A549 (cell line): ENCODE measurements at regions not wholly inside any gene's neighbourhood (a gene's known extent, or its start where the extent isn't known, plus 50 kb on each side); places are given as distances from the start of the nearest gene placed in this dataset.

Experiments
- E2F6 ChIP-seq: IDR thresholded peaks from 2 replicates; pipeline ENCODE4 v1.6.1; 2012; ENCODE audit warnings: low read depth, borderline replicate concordance
- POLR2A ChIP-seq: IDR thresholded peaks from 2 replicates; pipeline ENCODE4 v1.6.1; 2012; ENCODE audit warnings: mild to moderate bottlenecking, low read length
- REST ChIP-seq: fragments of 200-600 bp; sonication (generic); IDR thresholded peaks from 2 replicates; pipeline ENCODE4 v1.6.1; 2016; ENCODE audit warnings: antibody characterized with exemption, mild to moderate bottlenecking, moderate library complexity
- TF ChIP-seq, protein P1 (sequence below): fragments of >200 bp; sonication (Bioruptor Twin); formaldehyde crosslinking; IDR thresholded peaks from 3 replicates; pipeline ENCODE4 v1.5.1; 2016

- TF ChIP-seq REST (no peak), POLR2A (no peak), E2F6 (no peak)
- TF ChIP-seq, protein P1, sequence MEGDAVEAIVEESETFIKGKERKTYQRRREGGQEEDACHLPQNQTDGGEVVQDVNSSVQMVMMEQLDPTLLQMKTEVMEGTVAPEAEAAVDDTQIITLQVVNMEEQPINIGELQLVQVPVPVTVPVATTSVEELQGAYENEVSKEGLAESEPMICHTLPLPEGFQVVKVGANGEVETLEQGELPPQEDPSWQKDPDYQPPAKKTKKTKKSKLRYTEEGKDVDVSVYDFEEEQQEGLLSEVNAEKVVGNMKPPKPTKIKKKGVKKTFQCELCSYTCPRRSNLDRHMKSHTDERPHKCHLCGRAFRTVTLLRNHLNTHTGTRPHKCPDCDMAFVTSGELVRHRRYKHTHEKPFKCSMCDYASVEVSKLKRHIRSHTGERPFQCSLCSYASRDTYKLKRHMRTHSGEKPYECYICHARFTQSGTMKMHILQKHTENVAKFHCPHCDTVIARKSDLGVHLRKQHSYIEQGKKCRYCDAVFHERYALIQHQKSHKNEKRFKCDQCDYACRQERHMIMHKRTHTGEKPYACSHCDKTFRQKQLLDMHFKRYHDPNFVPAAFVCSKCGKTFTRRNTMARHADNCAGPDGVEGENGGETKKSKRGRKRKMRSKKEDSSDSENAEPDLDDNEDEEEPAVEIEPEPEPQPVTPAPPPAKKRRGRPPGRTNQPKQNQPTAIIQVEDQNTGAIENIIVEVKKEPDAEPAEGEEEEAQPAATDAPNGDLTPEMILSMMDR, result no peak
Observed at GRCh38 chr9:107149756-107150155, 133.3 kb upstream of the RAD23B start.
